Gastroesophageal sphincter (tissue), 3 donors: ENCODE measurements at regions not wholly inside any gene's neighbourhood (a gene's known extent, or its start where the extent isn't known, plus 50 kb on each side); places are given as distances from the start of the nearest gene placed in this dataset.

Experiments
- EP300 ChIP-seq: sonication (generic); formaldehyde crosslinking; IDR thresholded peaks from one replicate; pipeline ENCODE4 v1.6.1; 2017; ENCODE audit warnings: antibody characterized with exemption, mild to moderate bottlenecking
- POLR2A ChIP-seq, 2 donors: fragments of 450-650 bp; IDR thresholded peaks; one replicate each; pipeline ENCODE4 v1.6.1; 2017; ENCODE audit warnings: antibody characterized with exemption in 2 of 2, mild to moderate bottlenecking in 2 of 2, moderate library complexity in 1 of 2
- TF ChIP-seq, protein P1 (sequence below), 4 experiments: fragments of 200-600 bp in 2 of 4; fragments of 450-650 bp in 2 of 4; sonication (generic) in 1 of 4; IDR thresholded peaks; one replicate each; pipeline ENCODE4 v1.5.1; 2017 to 2019; ENCODE audit warnings: antibody characterized with exemption in 4 of 4, mild to moderate bottlenecking in 2 of 4, moderate library complexity in 2 of 4

- TF ChIP-seq, protein P1, sequence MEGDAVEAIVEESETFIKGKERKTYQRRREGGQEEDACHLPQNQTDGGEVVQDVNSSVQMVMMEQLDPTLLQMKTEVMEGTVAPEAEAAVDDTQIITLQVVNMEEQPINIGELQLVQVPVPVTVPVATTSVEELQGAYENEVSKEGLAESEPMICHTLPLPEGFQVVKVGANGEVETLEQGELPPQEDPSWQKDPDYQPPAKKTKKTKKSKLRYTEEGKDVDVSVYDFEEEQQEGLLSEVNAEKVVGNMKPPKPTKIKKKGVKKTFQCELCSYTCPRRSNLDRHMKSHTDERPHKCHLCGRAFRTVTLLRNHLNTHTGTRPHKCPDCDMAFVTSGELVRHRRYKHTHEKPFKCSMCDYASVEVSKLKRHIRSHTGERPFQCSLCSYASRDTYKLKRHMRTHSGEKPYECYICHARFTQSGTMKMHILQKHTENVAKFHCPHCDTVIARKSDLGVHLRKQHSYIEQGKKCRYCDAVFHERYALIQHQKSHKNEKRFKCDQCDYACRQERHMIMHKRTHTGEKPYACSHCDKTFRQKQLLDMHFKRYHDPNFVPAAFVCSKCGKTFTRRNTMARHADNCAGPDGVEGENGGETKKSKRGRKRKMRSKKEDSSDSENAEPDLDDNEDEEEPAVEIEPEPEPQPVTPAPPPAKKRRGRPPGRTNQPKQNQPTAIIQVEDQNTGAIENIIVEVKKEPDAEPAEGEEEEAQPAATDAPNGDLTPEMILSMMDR (IDR thresholded peaks at IDR 0.05) = no peak
- TF ChIP-seq EP300 (no peak), POLR2A (IDR thresholded peaks at IDR 0.05) (no peak)
These were observed 88.6 kb downstream of the GPAM start for GRCh38 chr10:112094984-112095383.
